Panc1 (cell line): ENCODE measurements at regions not wholly inside any gene's neighbourhood (a gene's known extent, or its start where the extent isn't known, plus 50 kb on each side); places are given as distances from the start of the nearest gene placed in this dataset.

ENCODE experiments used
- ATAC-seq: fragments of 200-7000 bp; cut with Tn5 transposase; 2 replicates; pipeline ENCODE4 v1.9.1; 2020; ENCODE audit warnings: mild to moderate bottlenecking, moderate library complexity
- BruUV-seq: library from RNA; stranded (reverse); fragments of 400-500 nt; replicated peaks from 2 replicates; lab custom pipeline; 2021; lab: Mats Ljungman, UMichigan
- CTCF ChIA-PET: fragments of 300-600 bp; sonication (Branson Sonifier 250); formaldehyde crosslinking; loops from one replicate; lab custom pipeline; 2022; ENCODE audit warnings: antibody characterized with exemption; lab: Charles Lee
- POLR2A ChIA-PET: fragments of 300-600 bp; sonication (Branson Sonifier 250); formaldehyde crosslinking; loops from one replicate; lab custom pipeline; 2022; ENCODE audit warnings: antibody characterized with exemption; lab: Charles Lee
- DNase-seq: peaks from one replicate; pipeline ENCODE4 v3.0.0-alpha.2; 2010; ENCODE audit warnings: low read depth, low spot score
- H3K27ac ChIP-seq: 2 replicates; pipeline ENCODE4 v1.5.1; 2011; ENCODE audit warnings: mild to moderate bottlenecking, low read length, inconsistent platforms
- H3K27me3 ChIP-seq: fragments of 200-500 bp; sonication (Bioruptor generic); 2 replicates; pipeline ENCODE4 v1.6.0; 2014; ENCODE audit warnings: low read length, inconsistent platforms; ENCODE audit not compliant: control insufficient read depth, insufficient read depth
- H3K36me3 ChIP-seq: fragments of 200-500 bp; sonication (Bioruptor generic); 2 replicates; pipeline ENCODE4 v1.5.1; 2014; ENCODE audit warnings: inconsistent platforms, mild to moderate bottlenecking, low read length, moderate library complexity; ENCODE audit not compliant: control insufficient read depth, insufficient read depth
- H3K4me1 ChIP-seq: 2 replicates; pipeline ENCODE4 v1.5.1; 2011; ENCODE audit warnings: inconsistent platforms, mild to moderate bottlenecking, low read length, moderate library complexity; ENCODE audit not compliant: control insufficient read depth, insufficient read depth
- H3K4me3 ChIP-seq, 2 experiments: 2 replicates each; pipeline ENCODE4 v1.5.1; 2011 to 2012; ENCODE audit warnings: low read depth in 2 of 2, low read length in 2 of 2, mild to moderate bottlenecking in 2 of 2, inconsistent platforms in 1 of 2, moderate library complexity in 1 of 2
- H3K9me3 ChIP-seq: fragments of 200-500 bp; sonication (Bioruptor generic); 2 replicates; pipeline ENCODE4 v1.5.1; 2014; ENCODE audit warnings: low read depth, mild to moderate bottlenecking, inconsistent platforms, low read length, moderate library complexity; ENCODE audit not compliant: control insufficient read depth, insufficient read depth
- REST ChIP-seq, 2 experiments: IDR thresholded peaks; 2 replicates each; pipeline ENCODE4 v1.6.1; 2011 to 2012; ENCODE audit warnings: low read depth in 2 of 2, control low read depth in 1 of 2, low read length in 1 of 2, mild to moderate bottlenecking in 1 of 2, moderate library complexity in 1 of 2; ENCODE audit not compliant: insufficient read depth in 1 of 2
- SIN3A ChIP-seq: IDR thresholded peaks from 2 replicates; pipeline ENCODE4 v1.6.1; 2012; ENCODE audit warnings: low read depth, mild to moderate bottlenecking, low read length, moderate library complexity, borderline replicate concordance; ENCODE audit not compliant: insufficient read depth
- TCF7L2 ChIP-seq: IDR thresholded peaks from 2 replicates; pipeline ENCODE4 v1.6.1; 2011; ENCODE audit warnings: mild to moderate bottlenecking, low read depth, low read length, inconsistent platforms
- in situ Hi-C: cut with HindIII; loops from 2 replicates; pipeline ENCODE4 v1.10.0; 2016; ENCODE audit warnings: low sequenced_read_pairs, low pct_unique_long_range_greater_than_20kb
- intact Hi-C: fragments of 100-400 bp; cut with micrococcal nuclease; formaldehyde crosslinking; loops from one replicate; pipeline ENCODE4 v1.10.0; 2022; ENCODE audit not compliant: unreplicated experiment
- TF ChIP-seq, protein P1 (sequence below): fragments of 450-650 bp; IDR thresholded peaks from 2 replicates; pipeline ENCODE4 v1.5.1; 2017; ENCODE audit warnings: mild to moderate bottlenecking

DNA sequence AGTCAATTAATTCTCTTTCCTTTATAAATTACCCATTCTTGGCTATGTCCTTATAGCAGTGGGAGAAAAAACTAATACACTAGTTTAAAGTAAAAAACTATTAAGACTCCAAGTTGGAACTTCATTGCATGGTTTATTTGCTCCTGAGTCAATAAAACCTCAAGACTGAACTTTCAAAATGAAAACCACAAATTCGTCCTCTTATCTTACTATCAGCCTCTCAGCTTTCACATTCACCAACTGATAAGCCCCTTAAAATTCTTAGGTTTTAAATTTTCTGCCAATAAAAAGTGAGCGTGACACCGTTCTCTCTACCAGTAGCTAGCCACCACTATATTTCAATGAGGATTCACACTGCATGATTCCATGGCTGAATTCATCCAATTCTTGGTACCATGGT lies 346.4 kb upstream of the NPSR1 start:
- no TSS peak for BruUV-seq
- Histone ChIP-seq H3K9me3 (no peaks in the 10 kb centered on the region), H3K27ac (no peak overlapping the region), H3K4me3 (no peak overlapping the region), H3K27me3 (no peaks in the 10 kb centered on the region), H3K4me1 (no peaks in the 10 kb centered on the region), H3K36me3 (no peaks in the 10 kb centered on the region)
- ChIA-PET CTCF (no interaction called here), POLR2A (no interaction called here)
- ATAC-seq (no peak), DNase-seq (no peak)
- in situ Hi-C loops (no loop called here), intact Hi-C loops (no loop called here)
- no peak for TF ChIP-seq TCF7L2
- no peak for TF ChIP-seq REST (IDR thresholded peaks at IDR 0.05; ENCODE audit: insufficient read depth in 1 of 2, low read depth in 2 of 2, low read length in 1 of 2)
- TF ChIP-seq, protein P1, sequence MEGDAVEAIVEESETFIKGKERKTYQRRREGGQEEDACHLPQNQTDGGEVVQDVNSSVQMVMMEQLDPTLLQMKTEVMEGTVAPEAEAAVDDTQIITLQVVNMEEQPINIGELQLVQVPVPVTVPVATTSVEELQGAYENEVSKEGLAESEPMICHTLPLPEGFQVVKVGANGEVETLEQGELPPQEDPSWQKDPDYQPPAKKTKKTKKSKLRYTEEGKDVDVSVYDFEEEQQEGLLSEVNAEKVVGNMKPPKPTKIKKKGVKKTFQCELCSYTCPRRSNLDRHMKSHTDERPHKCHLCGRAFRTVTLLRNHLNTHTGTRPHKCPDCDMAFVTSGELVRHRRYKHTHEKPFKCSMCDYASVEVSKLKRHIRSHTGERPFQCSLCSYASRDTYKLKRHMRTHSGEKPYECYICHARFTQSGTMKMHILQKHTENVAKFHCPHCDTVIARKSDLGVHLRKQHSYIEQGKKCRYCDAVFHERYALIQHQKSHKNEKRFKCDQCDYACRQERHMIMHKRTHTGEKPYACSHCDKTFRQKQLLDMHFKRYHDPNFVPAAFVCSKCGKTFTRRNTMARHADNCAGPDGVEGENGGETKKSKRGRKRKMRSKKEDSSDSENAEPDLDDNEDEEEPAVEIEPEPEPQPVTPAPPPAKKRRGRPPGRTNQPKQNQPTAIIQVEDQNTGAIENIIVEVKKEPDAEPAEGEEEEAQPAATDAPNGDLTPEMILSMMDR = no peak
- no peak for TF ChIP-seq SIN3A

DNA sequence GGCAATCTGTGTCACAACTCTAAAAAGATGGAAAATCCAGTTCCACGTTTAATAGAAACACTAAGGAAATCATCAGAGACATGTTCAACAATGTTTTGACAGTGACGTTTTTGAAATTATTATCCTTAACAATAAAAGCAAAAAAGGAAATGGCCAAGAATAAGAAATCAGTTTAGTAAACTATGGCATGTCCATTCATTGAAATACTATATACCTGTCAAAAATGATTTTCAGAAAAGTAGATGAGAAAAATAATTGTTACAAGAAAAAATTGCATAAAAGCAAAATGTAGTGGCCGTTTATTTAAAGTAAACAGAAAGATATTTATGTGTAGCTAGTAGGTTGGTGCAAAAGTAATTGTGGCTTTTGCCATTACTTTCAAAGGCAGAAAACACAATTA lies 345.4 kb upstream of the NPSR1 start:
- POLR2A ChIA-PET = no interaction called here
- in situ Hi-C loops = no loop called here
- H3K27ac ChIP-seq = no peak overlapping the region
- no peak overlapping the region for H3K4me3 ChIP-seq
- no TSS peak for BruUV-seq
- ATAC-seq (no peak), DNase-seq (no peak)
- TF ChIP-seq SIN3A (no peak), TCF7L2 (no peak), REST (IDR thresholded peaks at IDR 0.05; ENCODE audit: insufficient read depth in 1 of 2, low read depth in 2 of 2, low read length in 1 of 2) (no peak)
- no peaks in the 10 kb centered on the region for H3K4me1 ChIP-seq
- CTCF ChIA-PET = no interaction called here
- H3K27me3 ChIP-seq = no peaks in the 10 kb centered on the region
- intact Hi-C loops = no loop called here
- no peaks in the 10 kb centered on the region for H3K9me3 ChIP-seq
- H3K36me3 ChIP-seq = no peaks in the 10 kb centered on the region
